WTC11 (cell line): ENCODE measurements at regions not wholly inside any gene's neighbourhood (a gene's known extent, or its start where the extent isn't known, plus 50 kb on each side); places are given as distances from the start of the nearest gene placed in this dataset.

ENCODE experiments used
- ATAC-seq: fragments of 200-7000 bp; cut with Tn5 transposase; 2 replicates; pipeline ENCODE4 v1.10.0; 2021; ENCODE audit warnings: mild to moderate bottlenecking, moderate library complexity
- CTCF ChIA-PET: fragments of 300-600 bp; sonication (Branson Sonifier 250); formaldehyde crosslinking; loops from one replicate; lab custom pipeline; 2021; ENCODE audit warnings: antibody characterized with exemption; lab: Charles Lee
- POLR2A ChIA-PET: fragments of 350-600 bp; sonication (Branson Sonifier 250); formaldehyde crosslinking; loops from one replicate; lab custom pipeline; 2021; ENCODE audit warnings: antibody characterized with exemption; lab: Charles Lee
- DNase-seq: peaks from one replicate; pipeline ENCODE4 v3.0.0; 2021; ENCODE audit warnings: low spot score
- H3K27ac Mint-ChIP-seq: 2 replicates; pipeline ENCODE4 v1.8.0; 2021; ENCODE audit warnings: mixed read lengths
- H3K27me3 Mint-ChIP-seq: 2 replicates; pipeline ENCODE4 v1.8.0; 2021; ENCODE audit warnings: low read depth, mild to moderate bottlenecking, moderate library complexity, mixed read lengths
- H3K36me3 Mint-ChIP-seq: 2 replicates; pipeline ENCODE4 v1.8.0; 2021; ENCODE audit warnings: mixed read lengths
- H3K4me1 Mint-ChIP-seq: 2 replicates; pipeline ENCODE4 v1.8.0; 2022; ENCODE audit warnings: mixed read lengths
- H3K4me3 Mint-ChIP-seq: 2 replicates; pipeline ENCODE4 v1.8.0; 2021; ENCODE audit warnings: mild to moderate bottlenecking, moderate library complexity, mixed read lengths
- H3K9me3 Mint-ChIP-seq: 2 replicates; pipeline ENCODE4 v1.8.0; 2021; ENCODE audit warnings: mixed read lengths
- CREB1 ChIP-seq: sonication (generic); formaldehyde crosslinking; IDR thresholded peaks from 2 replicates; pipeline ENCODE4 v1.8.0; 2023; ENCODE audit warnings: mild to moderate bottlenecking, missing genetic modification reagents
- CREM ChIP-seq: sonication (generic); formaldehyde crosslinking; IDR thresholded peaks from 2 replicates; pipeline ENCODE4 v1.8.1; 2022; ENCODE audit warnings: mild to moderate bottlenecking, missing genetic modification reagents, moderate library complexity
- CTCF ChIP-seq: fragments of 200-600 bp; IDR thresholded peaks from 2 replicates; pipeline ENCODE4 v1.8.0; 2022; ENCODE audit warnings: antibody characterized with exemption
- FOXK1 ChIP-seq: sonication (generic); formaldehyde crosslinking; IDR thresholded peaks from 2 replicates; pipeline ENCODE4 v1.8.0; 2022; ENCODE audit warnings: mild to moderate bottlenecking, moderate library complexity, missing genetic modification reagents
- GABPB1 ChIP-seq: sonication (generic); formaldehyde crosslinking; IDR thresholded peaks from 2 replicates; pipeline ENCODE4 v1.8.1; 2023; ENCODE audit warnings: mild to moderate bottlenecking, missing genetic modification reagents
- GRHL2 ChIP-seq: fragments of 250-450 bp; sonication (Bioruptor Pico); IDR thresholded peaks from 2 replicates; pipeline ENCODE4 v1.8.0; 2022; ENCODE audit warnings: mild to moderate bottlenecking, moderate library complexity; ENCODE audit not compliant: insufficient replicate concordance, severe bottlenecking
- HMGXB4 ChIP-seq: sonication (generic); formaldehyde crosslinking; IDR thresholded peaks from 2 replicates; pipeline ENCODE4 v1.8.1; 2023; ENCODE audit warnings: mild to moderate bottlenecking, moderate library complexity, missing genetic modification reagents
- MYBL2 ChIP-seq: sonication (generic); formaldehyde crosslinking; IDR thresholded peaks from 2 replicates; pipeline ENCODE4 v1.8.1; 2023; ENCODE audit warnings: mild to moderate bottlenecking, moderate library complexity, missing genetic modification reagents
- NFYB ChIP-seq: sonication (generic); formaldehyde crosslinking; conservative IDR thresholded peaks from 2 replicates; pipeline ENCODE4 v1.8.0; 2022; ENCODE audit warnings: low read depth, missing genetic modification reagents
- OVOL2 ChIP-seq: fragments of 250-450 bp; sonication (Bioruptor Pico); IDR thresholded peaks from 2 replicates; pipeline ENCODE4 v1.9.0; 2021; ENCODE audit warnings: mild to moderate bottlenecking, borderline replicate concordance
- TP53 ChIP-seq: sonication (generic); formaldehyde crosslinking; IDR thresholded peaks from 2 replicates; pipeline ENCODE4 v1.8.1; 2023; ENCODE audit warnings: mild to moderate bottlenecking, missing genetic modification reagents
- ZNF121 ChIP-seq: sonication (generic); formaldehyde crosslinking; IDR thresholded peaks from 2 replicates; pipeline ENCODE4 v1.8.0; 2023; ENCODE audit warnings: missing genetic modification reagents
- ZNF219 ChIP-seq: sonication (generic); formaldehyde crosslinking; IDR thresholded peaks from 2 replicates; pipeline ENCODE4 v1.8.0; 2023; ENCODE audit warnings: missing genetic modification reagents, mild to moderate bottlenecking, borderline replicate concordance
- ZNF232 ChIP-seq: sonication (generic); formaldehyde crosslinking; IDR thresholded peaks from 2 replicates; pipeline ENCODE4 v1.8.0; 2022; ENCODE audit warnings: mild to moderate bottlenecking, missing genetic modification reagents
- TF ChIP-seq, protein P1 (sequence below): fragments of 250-450 bp; sonication (Bioruptor Pico); IDR thresholded peaks from 2 replicates; pipeline ENCODE4 v1.9.0; 2021; ENCODE audit warnings: moderate library complexity, mild to moderate bottlenecking, inconsistent platforms, borderline replicate concordance
- TF ChIP-seq, protein P2 (sequence below): sonication (generic); formaldehyde crosslinking; IDR thresholded peaks from 2 replicates; pipeline ENCODE4 v1.8.1; 2022; ENCODE audit warnings: low read depth, missing genetic modification reagents, borderline replicate concordance
- TF ChIP-seq, protein P3 (sequence below): fragments of 250-450 bp; sonication (Bioruptor Pico); IDR thresholded peaks from 2 replicates; pipeline ENCODE4 v2.1.2; 2022; ENCODE audit warnings: mild to moderate bottlenecking, moderate library complexity

DNA sequence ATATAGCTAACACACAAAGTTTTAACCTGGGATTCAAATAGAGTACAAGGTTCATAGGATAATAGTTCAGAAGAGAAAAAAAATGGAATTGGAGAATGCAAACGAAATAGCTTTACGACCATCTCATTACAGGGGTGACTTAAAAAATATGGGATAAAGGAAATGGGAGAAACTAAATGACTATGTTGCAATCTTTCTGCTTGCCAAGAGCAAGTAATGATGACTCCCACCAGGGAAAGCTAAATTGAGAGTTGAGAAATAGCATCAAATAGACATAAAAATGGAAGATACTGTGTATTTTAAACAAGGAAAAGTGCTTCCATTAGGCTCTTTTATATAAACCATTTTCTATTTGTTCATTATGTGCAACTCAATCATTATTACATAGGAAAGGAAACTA, 155.7 kb upstream of the ATXN7L3B start:
- Mint-ChIP-seq H3K9me3 (no peaks in the 10 kb centered on the region), H3K36me3 (no peaks in the 10 kb centered on the region), H3K4me3 (no peak overlapping the region), H3K27me3 (no peaks in the 10 kb centered on the region), H3K4me1 (no peaks in the 10 kb centered on the region), H3K27ac (no peak overlapping the region)
- ChIA-PET CTCF (no interaction called here), POLR2A (no interaction called here)
- DNase-seq (no peak), ATAC-seq (no peak)
- TF ChIP-seq CREB1 = no peak
- TF ChIP-seq MYBL2 (CRISPR knock-in tag) = no peak

DNA sequence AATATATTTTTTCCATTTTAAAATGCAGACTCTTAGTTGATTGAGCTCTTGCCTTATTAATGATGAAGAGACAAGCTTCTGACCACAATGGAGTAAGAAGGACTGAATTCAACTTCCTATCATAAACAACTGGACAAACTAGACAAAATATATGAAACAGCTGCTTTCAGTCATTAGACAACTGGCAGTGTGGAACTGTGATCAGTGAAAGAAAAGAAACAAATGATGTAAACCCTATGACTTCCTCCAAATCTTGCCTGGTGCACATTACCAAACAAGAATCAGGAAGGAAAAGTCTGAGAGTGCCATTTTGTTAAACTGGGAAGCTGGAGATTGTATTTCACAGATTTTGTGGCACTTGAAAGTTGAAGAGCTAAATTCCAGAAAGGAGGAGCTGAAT, 154.7 kb upstream of the ATXN7L3B start:
- Mint-ChIP-seq H3K27me3 (no peaks in the 10 kb centered on the region), H3K27ac (no peak overlapping the region; the same call in 1 of the 2 replicates), H3K4me1 (no peaks in the 10 kb centered on the region), H3K9me3 (0 out of 2 replicates have a peak, but pooled peaks cover 3% of the 10 kb centered on the region), H3K36me3 (no peaks in the 10 kb centered on the region), H3K4me3 (no peak overlapping the region)
- ChIA-PET CTCF (interaction anchor here (0.6 kb wide), 1 partner anchor 249 kb away, joined by 3 read pairs; no protein-coding TSS in a partner anchor), POLR2A (no interaction called here)
- DNase-seq (no peak), ATAC-seq (no peak)
- TF ChIP-seq TP53 (CRISPR knock-in tag) = no peak
- no peak for TF ChIP-seq HMGXB4 (CRISPR knock-in tag)
- TF ChIP-seq CREB1 = no peak
- no peak for TF ChIP-seq FOXK1

- CTCF ChIA-PET = no interaction called here
Observed at GRCh38 chr12:74391283-74391682, 146.4 kb upstream of the ATXN7L3B start.

More at GRCh38 chr12:74391283-74391682, 146.4 kb upstream of the ATXN7L3B start:
- Mint-ChIP-seq H3K4me3 (no peak overlapping the region), H3K36me3 (no peaks in the 10 kb centered on the region), H3K27ac (no peak overlapping the region), H3K27me3 (no peaks in the 10 kb centered on the region; the same call in 1 of the 2 replicates), H3K9me3 (peaks cover 14% of the 10 kb centered on the region; the same call in 1 of the 2 replicates), H3K4me1 (no peaks in the 10 kb centered on the region)
- POLR2A ChIA-PET = no interaction called here
- DNase-seq (no peak), ATAC-seq (no peak)
- no peak for TF ChIP-seq GRHL2
- TF ChIP-seq TP53 (CRISPR knock-in tag) = no peak
- TF ChIP-seq ZNF232 = no peak
- TF ChIP-seq CTCF = no peak
- no peak for TF ChIP-seq NFYB (CRISPR knock-in tag)
- TF ChIP-seq, protein P1, sequence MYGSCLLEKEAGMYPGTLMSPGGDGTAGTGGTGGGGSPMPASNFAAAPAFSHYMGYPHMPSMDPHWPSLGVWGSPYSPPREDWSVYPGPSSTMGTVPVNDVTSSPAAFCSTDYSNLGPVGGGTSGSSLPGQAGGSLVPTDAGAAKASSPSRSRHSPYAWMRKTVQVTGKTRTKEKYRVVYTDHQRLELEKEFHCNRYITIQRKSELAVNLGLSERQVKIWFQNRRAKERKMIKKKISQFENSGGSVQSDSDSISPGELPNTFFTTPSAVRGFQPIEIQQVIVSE (CRISPR knock-in tag) = no peak
- no peak for TF ChIP-seq ZNF121 (CRISPR knock-in tag)
- TF ChIP-seq OVOL2 (CRISPR knock-in tag) = no peak
- no peak for TF ChIP-seq ZNF219 (CRISPR knock-in tag)
- TF ChIP-seq CREM (CRISPR knock-in tag) = no peak
- TF ChIP-seq CREB1 = no peak
- TF ChIP-seq, protein P2, sequence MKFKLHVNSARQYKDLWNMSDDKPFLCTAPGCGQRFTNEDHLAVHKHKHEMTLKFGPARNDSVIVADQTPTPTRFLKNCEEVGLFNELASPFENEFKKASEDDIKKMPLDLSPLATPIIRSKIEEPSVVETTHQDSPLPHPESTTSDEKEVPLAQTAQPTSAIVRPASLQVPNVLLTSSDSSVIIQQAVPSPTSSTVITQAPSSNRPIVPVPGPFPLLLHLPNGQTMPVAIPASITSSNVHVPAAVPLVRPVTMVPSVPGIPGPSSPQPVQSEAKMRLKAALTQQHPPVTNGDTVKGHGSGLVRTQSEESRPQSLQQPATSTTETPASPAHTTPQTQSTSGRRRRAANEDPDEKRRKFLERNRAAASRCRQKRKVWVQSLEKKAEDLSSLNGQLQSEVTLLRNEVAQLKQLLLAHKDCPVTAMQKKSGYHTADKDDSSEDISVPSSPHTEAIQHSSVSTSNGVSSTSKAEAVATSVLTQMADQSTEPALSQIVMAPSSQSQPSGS (CRISPR knock-in tag) = no peak
- TF ChIP-seq, protein P3, sequence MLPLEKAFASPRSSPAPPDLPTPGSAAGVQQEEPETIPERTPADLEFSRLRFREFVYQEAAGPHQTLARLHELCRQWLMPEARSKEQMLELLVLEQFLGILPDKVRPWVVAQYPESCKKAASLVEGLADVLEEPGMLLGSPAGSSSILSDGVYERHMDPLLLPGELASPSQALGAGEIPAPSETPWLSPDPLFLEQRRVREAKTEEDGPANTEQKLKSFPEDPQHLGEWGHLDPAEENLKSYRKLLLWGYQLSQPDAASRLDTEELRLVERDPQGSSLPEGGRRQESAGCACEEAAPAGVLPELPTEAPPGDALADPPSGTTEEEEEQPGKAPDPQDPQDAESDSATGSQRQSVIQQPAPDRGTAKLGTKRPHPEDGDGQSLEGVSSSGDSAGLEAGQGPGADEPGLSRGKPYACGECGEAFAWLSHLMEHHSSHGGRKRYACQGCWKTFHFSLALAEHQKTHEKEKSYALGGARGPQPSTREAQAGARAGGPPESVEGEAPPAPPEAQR = no peak
- no peak for TF ChIP-seq GABPB1
